Esophagus squamous epithelium (tissue), 5 donors: ENCODE measurements at regions not wholly inside any gene's neighbourhood (a gene's known extent, or its start where the extent isn't known, plus 50 kb on each side); places are given as distances from the start of the nearest gene placed in this dataset.

Source experiments
- DNase-seq: peaks from one replicate; lab custom pipeline; 2025; lab: John Stamatoyannopoulos, UW
- H3K27ac ChIP-seq, 4 donors: fragments of 200-600 bp; sonication (generic); one replicate each; pipeline ENCODE4 v1.5.1; 2016 to 2019; ENCODE audit warnings: mild to moderate bottlenecking in 1 of 4
- H3K27me3 ChIP-seq, 4 donors: fragments of 200-600 bp; sonication (generic); 1 replicate in 3 of 4; 2 replicates in 1 of 4; pipeline versions ENCODE4 v1.5.1 to v1.6.0; 2017 to 2021; ENCODE audit warnings: antibody characterized with exemption in 1 of 4
- H3K36me3 ChIP-seq, 3 donors: fragments of 200-600 bp; sonication (generic); one replicate each; pipeline ENCODE4 v1.5.1; 2016 to 2019
- H3K4me1 ChIP-seq, 3 donors: fragments of 200-600 bp; sonication (generic); one replicate each; pipeline ENCODE4 v1.5.1; 2017 to 2019
- H3K4me3 ChIP-seq, 4 donors: fragments of 200-600 bp; sonication (generic); 1 replicate in 3 of 4; 2 replicates in 1 of 4; pipeline ENCODE4 v1.5.1; 2016 to 2019; ENCODE audit warnings: mild to moderate bottlenecking in 2 of 4, moderate library complexity in 1 of 4
- H3K9me3 ChIP-seq, 3 donors: fragments of 200-600 bp; sonication (generic); one replicate each; pipeline ENCODE4 v1.5.1; 2016 to 2019
- CTCF ChIP-seq, 6 experiments: fragments of 450-650 bp in 4 of 6; fragments of 200-600 bp in 2 of 6; sonication (generic) in 2 of 6; IDR thresholded peaks; one replicate each; pipeline ENCODE4 v1.5.1; 2016 to 2019; ENCODE audit warnings: antibody characterized with exemption in 6 of 6, mild to moderate bottlenecking in 4 of 6, moderate library complexity in 4 of 6
- POLR2A ChIP-seq, 4 donors: fragments of 450-650 bp; IDR thresholded peaks; one replicate each; pipeline ENCODE4 v1.6.1; 2017; ENCODE audit warnings: antibody characterized with exemption in 4 of 4, mild to moderate bottlenecking in 4 of 4, moderate library complexity in 3 of 4
- WGBS, 2 donors: methylation state at CpG; one replicate each; pipeline ENCODE4 v1.1.5; 2018; 5-methylcytosine and 5-hydroxymethylcytosine counted together
- intact Hi-C: fragments of 100-400 bp; cut with DNase I; formaldehyde crosslinking; loops from one replicate; pipeline ENCODE4 v1.15.0; 2022
- donor health status: DM: yes; HTN: yes; CAD: no.

- no peak overlapping the region for H3K27ac ChIP-seq
- H3K4me3 ChIP-seq: no peak overlapping the region
- no peak for TF ChIP-seq POLR2A (IDR thresholded peaks at IDR 0.05)
- TF ChIP-seq CTCF (IDR thresholded peaks at IDR 0.05): no peak
- intact Hi-C loops: no loop called here
- DNase-seq: no peak
- no peaks in the 10 kb centered on the region for H3K4me1 ChIP-seq
- WGBS, 2 donors: 50 to 52% methylated on average over 6 of the region's 6 CpGs
- H3K27me3 ChIP-seq: no peaks in the 10 kb centered on the region
- no peaks in the 10 kb centered on the region for H3K9me3 ChIP-seq
- no peaks in the 10 kb centered on the region for H3K36me3 ChIP-seq
Observed at GRCh38 chr18:71336576-71337210, 1047.8 kb downstream of the SOCS6 start.

GRCh38 chr18:71329563-71329962, 1040.7 kb downstream of the SOCS6 start:
- intact Hi-C loops: no loop called here
- H3K27ac ChIP-seq: no peak overlapping the region
- DNase-seq: no peak
- H3K4me3 ChIP-seq: no peak overlapping the region
- 78 to 83% methylated on average over 2 of the region's 2 CpGs for WGBS, 2 donors
- TF ChIP-seq POLR2A (IDR thresholded peaks at IDR 0.05) (no peak), CTCF (IDR thresholded peaks at IDR 0.05) (no peak)
- no peaks in the 10 kb centered on the region for H3K4me1 ChIP-seq
- no peaks in the 10 kb centered on the region for H3K27me3 ChIP-seq
- no peaks in the 10 kb centered on the region for H3K9me3 ChIP-seq
- H3K36me3 ChIP-seq: no peaks in the 10 kb centered on the region

GRCh38 chr18:71329114-71329513, 1040.3 kb downstream of the SOCS6 start:
- WGBS, 2 donors: 74 to 89% methylated on average over 3 of the region's 3 CpGs
- Histone ChIP-seq H3K9me3 (no peaks in the 10 kb centered on the region), H3K27ac (no peak overlapping the region), H3K36me3 (no peaks in the 10 kb centered on the region), H3K27me3 (no peaks in the 10 kb centered on the region), H3K4me1 (no peaks in the 10 kb centered on the region), H3K4me3 (no peak overlapping the region)
- no peak for DNase-seq
- TF ChIP-seq CTCF (IDR thresholded peaks at IDR 0.05): no peak
- TF ChIP-seq POLR2A (IDR thresholded peaks at IDR 0.05): no peak
- intact Hi-C loops: no loop called here

GRCh38 chr18:71327850-71328249, 1039.0 kb downstream of the SOCS6 start:
- Histone ChIP-seq H3K27ac (no peak overlapping the region), H3K4me1 (no peaks in the 10 kb centered on the region), H3K9me3 (no peaks in the 10 kb centered on the region), H3K36me3 (no peaks in the 10 kb centered on the region), H3K4me3 (no peak overlapping the region), H3K27me3 (no peaks in the 10 kb centered on the region)
- intact Hi-C loops: no loop called here
- 9 to 18% methylated on average over 1 of the region's 1 CpG for WGBS, 2 donors
- DNase-seq: no peak
- no peak for TF ChIP-seq CTCF (IDR thresholded peaks at IDR 0.05)
- TF ChIP-seq POLR2A (IDR thresholded peaks at IDR 0.05): no peak

GRCh38 chr18:71327441-71327840, 1038.6 kb downstream of the SOCS6 start:
- Histone ChIP-seq H3K36me3 (no peaks in the 10 kb centered on the region), H3K9me3 (no peaks in the 10 kb centered on the region), H3K4me3 (no peak overlapping the region), H3K4me1 (no peaks in the 10 kb centered on the region), H3K27ac (no peak overlapping the region), H3K27me3 (no peaks in the 10 kb centered on the region)
- no peak for DNase-seq
- intact Hi-C loops: no loop called here
- WGBS, 2 donors: 59 to 60% methylated on average over 5 of the region's 5 CpGs
- no peak for TF ChIP-seq CTCF (IDR thresholded peaks at IDR 0.05)
- no peak for TF ChIP-seq POLR2A (IDR thresholded peaks at IDR 0.05)
